Small intestine (tissue), 7 donors: ENCODE measurements at regions not wholly inside any gene's neighbourhood (a gene's known extent, or its start where the extent isn't known, plus 50 kb on each side); places are given as distances from the start of the nearest gene placed in this dataset.

ENCODE experiments used
- DNase-seq, 2 donors: peaks; one replicate each; pipeline versions ENCODE4 v3.0.0 to v3.0.0-alpha.2; 2013
- FAIRE-seq: peaks from 2 replicates; lab custom pipeline; 2012; peaks lifted over from hg19 to GRCh38; lab: Jason Lieb, UNC
- H3K27ac ChIP-seq, 3 donors: one replicate each; pipeline ENCODE4 v1.5.1; 2013; ENCODE audit warnings: low read length in 2 of 3, mild to moderate bottlenecking in 2 of 3, control low read depth in 1 of 3, inconsistent platforms in 1 of 3, low read depth in 1 of 3, moderate library complexity in 1 of 3
- H3K27me3 ChIP-seq, 3 donors: one replicate each; pipeline ENCODE4 v1.6.1; 2013; ENCODE audit warnings: low read length in 3 of 3, inconsistent platforms in 1 of 3; ENCODE audit not compliant: control insufficient read depth in 3 of 3, insufficient read depth in 3 of 3
- H3K36me3 ChIP-seq, 3 donors: one replicate each; pipeline ENCODE4 v1.6.1; 2013; ENCODE audit warnings: low read length in 3 of 3, inconsistent platforms in 1 of 3, low read depth in 1 of 3, mild to moderate bottlenecking in 1 of 3, moderate library complexity in 1 of 3; ENCODE audit not compliant: control insufficient read depth in 3 of 3, insufficient read depth in 2 of 3
- H3K4me1 ChIP-seq, 3 donors: one replicate each; pipeline ENCODE4 v1.6.1; 2013; ENCODE audit warnings: low read length in 2 of 3, inconsistent platforms in 1 of 3, low read depth in 1 of 3, mild to moderate bottlenecking in 1 of 3, moderate library complexity in 1 of 3; ENCODE audit not compliant: control insufficient read depth in 3 of 3, insufficient read depth in 2 of 3
- H3K4me3 ChIP-seq, 3 donors: one replicate each; pipeline ENCODE4 v1.5.1; 2013; ENCODE audit warnings: low read length in 3 of 3, control low read depth in 1 of 3, inconsistent platforms in 1 of 3, low read depth in 1 of 3, mild to moderate bottlenecking in 1 of 3, moderate library complexity in 1 of 3
- H3K9me3 ChIP-seq, 2 donors: one replicate each; pipeline ENCODE4 v1.6.1; 2013; ENCODE audit warnings: low read depth in 1 of 2, low read length in 1 of 2; ENCODE audit not compliant: control insufficient read depth in 2 of 2, insufficient read depth in 1 of 2
- WGBS, 3 donors: extraction: QIAGEN DNeasy Blood & Tissue Kit; methylation state at CpG; one replicate each; pipeline ENCODE4 v1.1.7; 2013; 5-methylcytosine and 5-hydroxymethylcytosine counted together
- donor health status: healthy with polysubstance abuse.
- donor health status: control.
- donor health status: control.
- donor health status: Bipolar disorder and iron deficiency.
- donor health status: healthy.

- Histone ChIP-seq H3K4me1 (peaks cover 0 to 10% (median 3%) of the 10 kb centered on the region in 3 donors), H3K9me3 (no peaks in the 10 kb centered on the region), H3K27me3 (peaks cover 0 to 12% (median 0%) of the 10 kb centered on the region in 3 donors), H3K36me3 (no peaks in the 10 kb centered on the region), H3K27ac (no peak overlapping the region), H3K4me3 (no peak overlapping the region)
- WGBS, 3 donors: 61 to 71% (median 70%) methylated on average over 2 of the region's 2 CpGs
- FAIRE-seq (no peak), DNase-seq (no peak)
These were observed 239.4 kb upstream of the CAMK1G start for GRCh38 chr1:209344156-209344555.

DNA sequence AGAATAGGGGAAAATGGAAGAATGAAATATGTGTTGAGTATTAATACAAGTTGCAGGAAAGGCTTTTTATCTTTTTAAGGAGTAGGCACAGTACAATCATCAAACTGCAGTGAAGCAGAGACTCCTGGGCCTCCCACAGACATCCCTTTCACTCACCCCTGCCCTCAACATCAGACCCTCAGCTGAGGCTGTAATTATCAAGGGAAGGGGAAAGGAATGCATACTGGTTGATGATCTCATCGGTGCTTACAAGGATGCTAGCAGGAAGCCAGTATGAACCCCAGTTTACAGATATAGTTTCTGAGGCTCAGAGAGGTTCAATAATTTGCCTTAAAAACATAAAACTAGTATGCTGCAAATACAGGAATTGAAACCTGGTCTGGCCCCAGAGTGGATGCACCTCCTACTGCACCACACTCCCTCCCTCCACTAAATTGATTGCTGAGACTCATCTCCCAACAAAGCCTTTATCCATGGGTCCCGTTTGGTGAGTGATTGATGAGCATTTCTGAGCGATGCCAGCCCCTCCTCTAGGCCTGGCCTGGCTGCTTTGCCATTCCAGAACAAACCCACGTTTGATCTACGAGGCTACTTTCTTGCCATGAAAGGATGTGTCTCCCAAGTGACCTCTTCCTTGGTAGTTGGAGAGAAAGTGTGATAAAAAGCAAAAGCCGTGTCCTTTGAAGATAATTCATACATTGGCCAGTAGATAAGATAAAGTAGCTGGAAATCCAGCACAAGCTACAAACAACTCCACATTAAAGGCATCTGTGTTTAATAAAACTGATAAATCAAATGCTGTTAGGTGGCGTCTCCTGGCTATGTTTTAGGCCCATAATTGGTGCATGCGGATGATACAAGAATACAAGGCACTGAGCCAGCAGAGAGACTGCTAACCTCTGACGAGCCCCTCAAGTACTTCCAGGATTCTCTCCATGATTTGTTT, 233.9 kb upstream of the CAMK1G start:
- Histone ChIP-seq H3K9me3 (no peaks in the 10 kb centered on the region), H3K36me3 (no peaks in the 10 kb centered on the region), H3K27me3 (peaks cover 0 to 3% (median 0%) of the 10 kb centered on the region in 3 donors), H3K4me3 (no peak overlapping the region), H3K27ac (no peak overlapping the region), H3K4me1 (peaks cover 0 to 8% (median 0%) of the 10 kb centered on the region in 3 donors)
- no peak for DNase-seq
- no peak for FAIRE-seq
- WGBS, 3 donors: 12 to 35% (median 23%) methylated on average over 9 of the region's 9 CpGs

GRCh38 chr1:209353053-209353452, 230.5 kb upstream of the CAMK1G start:
- H3K27ac ChIP-seq: no peak overlapping the region
- H3K9me3 ChIP-seq: no peaks in the 10 kb centered on the region
- H3K27me3 ChIP-seq: peaks cover 0 to 3% (median 0%) of the 10 kb centered on the region in 3 donors
- H3K4me1 ChIP-seq: peaks cover 0 to 8% (median 0%) of the 10 kb centered on the region in 3 donors
- no peak overlapping the region for H3K4me3 ChIP-seq
- H3K36me3 ChIP-seq: no peaks in the 10 kb centered on the region
- 78 to 88% (median 81%) methylated on average over 3 of the region's 3 CpGs for WGBS, 3 donors
- no peak for FAIRE-seq
- no peak for DNase-seq

- no peak overlapping the region for H3K4me3 ChIP-seq
- peaks cover 0 to 5% (median 0%) of the 10 kb centered on the region in 3 donors for H3K4me1 ChIP-seq
- H3K27ac ChIP-seq: no peak overlapping the region
- H3K9me3 ChIP-seq: no peaks in the 10 kb centered on the region
- no peak for FAIRE-seq
- H3K27me3 ChIP-seq: peaks cover 0 to 3% (median 0%) of the 10 kb centered on the region in 3 donors
- peak; percentile 77 to 88 for DNase-seq
- H3K36me3 ChIP-seq: no peaks in the 10 kb centered on the region
- 41 to 49% (median 48%) methylated on average over 20 of the region's 20 CpGs for WGBS, 3 donors
These were observed 229.2 kb upstream of the CAMK1G start for GRCh38 chr1:209354111-209354839.

GRCh38 chr1:209354840-209355165, 228.7 kb upstream of the CAMK1G start:
- Histone ChIP-seq H3K9me3 (no peaks in the 10 kb centered on the region), H3K27me3 (no peaks in the 10 kb centered on the region), H3K4me3 (no peak overlapping the region), H3K27ac (no peak overlapping the region), H3K4me1 (peaks cover 0 to 3% (median 0%) of the 10 kb centered on the region in 3 donors), H3K36me3 (no peaks in the 10 kb centered on the region)
- DNase-seq (no peak), FAIRE-seq (no peak)
- WGBS, 3 donors: 83 to 90% (median 85%) methylated on average over 4 of the region's 4 CpGs

DNA sequence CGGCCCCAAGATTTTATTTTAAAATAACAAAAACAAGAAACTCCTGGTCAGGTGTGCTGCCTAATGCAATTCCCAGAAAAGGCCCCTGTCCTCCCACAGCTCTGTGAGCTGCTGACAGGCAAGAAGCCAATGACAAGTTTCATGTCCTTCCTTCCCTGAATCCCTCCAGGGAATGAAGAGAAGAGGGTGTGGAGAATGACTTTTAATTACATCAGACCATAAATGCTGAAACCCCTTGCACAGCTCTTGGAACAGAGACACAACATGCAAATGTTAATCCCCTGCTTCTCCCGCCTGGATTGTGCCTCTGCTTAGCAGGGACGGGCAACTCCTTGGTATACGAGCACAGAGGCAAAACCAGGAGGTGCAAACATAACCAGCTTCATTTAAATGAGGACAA, 228.1 kb upstream of the CAMK1G start:
- no peak overlapping the region for H3K4me3 ChIP-seq
- no peak overlapping the region for H3K27ac ChIP-seq
- DNase-seq: no peak
- no peaks in the 10 kb centered on the region for H3K27me3 ChIP-seq
- FAIRE-seq: no peak
- no peaks in the 10 kb centered on the region for H3K4me1 ChIP-seq
- no peaks in the 10 kb centered on the region for H3K36me3 ChIP-seq
- no peaks in the 10 kb centered on the region for H3K9me3 ChIP-seq
- 80 to 94% (median 85%) methylated on average over 4 of the region's 4 CpGs for WGBS, 3 donors

GRCh38 chr1:209356976-209357377, 226.5 kb upstream of the CAMK1G start:
- no peak for DNase-seq
- Histone ChIP-seq H3K9me3 (no peaks in the 10 kb centered on the region), H3K4me1 (no peaks in the 10 kb centered on the region), H3K36me3 (no peaks in the 10 kb centered on the region), H3K27me3 (no peaks in the 10 kb centered on the region), H3K27ac (no peak overlapping the region), H3K4me3 (no peak overlapping the region)
- no peak for FAIRE-seq
- WGBS, 3 donors: 83 to 87% (median 84%) methylated on average over 6 of the region's 6 CpGs

GRCh38 chr1:209363112-209363511, 220.4 kb upstream of the CAMK1G start:
- DNase-seq: peak in 1 of 2 donors; percentile 38

More at GRCh38 chr1:209363112-209363511, 220.4 kb upstream of the CAMK1G start:
- Histone ChIP-seq H3K27ac (no peak overlapping the region), H3K27me3 (no peaks in the 10 kb centered on the region), H3K4me1 (peaks cover 0 to 6% (median 0%) of the 10 kb centered on the region in 3 donors), H3K9me3 (peaks cover 0 to 3% of the 10 kb centered on the region in 2 donors), H3K4me3 (no peak overlapping the region), H3K36me3 (no peaks in the 10 kb centered on the region)
- 55 to 61% (median 56%) methylated on average over 4 of the region's 4 CpGs for WGBS, 3 donors
- FAIRE-seq: no peak
